ENCODE measurements at regions not wholly inside any gene's neighbourhood (a gene's known extent, or its start where the extent isn't known, plus 50 kb on each side); places are given as distances from the start of the nearest gene placed in this dataset.

- ATAC-seq, result no peak
- intact Hi-C loops (cut with DNase I), result no loop called here
- DNase-seq (ENCODE audit: missing footprints), result no peak
Observed at GRCh38 chr20:43265449-43265848, 75.7 kb upstream of the PTPRT start.

GRCh38 chr20:43263226-43263625 is 73.5 kb upstream of the PTPRT start:
- intact Hi-C loops (cut with DNase I), result no loop called here
- DNase-seq (ENCODE audit: missing footprints), result no peak

GRCh38 chr20:43262341-43262740 is 72.6 kb upstream of the PTPRT start:
- intact Hi-C loops (cut with DNase I), result no loop called here
- DNase-seq (ENCODE audit: missing footprints) (no peak), ATAC-seq (no peak)

More at GRCh38 chr20:43263226-43263625, 73.5 kb upstream of the PTPRT start:
- ATAC-seq, result no peak

- DNase-seq (ENCODE audit: missing footprints) (no peak), ATAC-seq (no peak)
- intact Hi-C loops (cut with DNase I), result no loop called here
Observed at GRCh38 chr20:43255877-43256276, 66.2 kb upstream of the PTPRT start.

- no peak for DNase-seq (ENCODE audit: missing footprints)
- intact Hi-C loops (cut with DNase I), result no loop called here
- no peak for ATAC-seq
Observed at GRCh38 chr20:43252761-43253160, 63.1 kb upstream of the PTPRT start.

GRCh38 chr20:43248341-43248740 is 58.6 kb upstream of the PTPRT start:
- ATAC-seq (no peak), DNase-seq (ENCODE audit: missing footprints) (no peak)

GRCh38 chr20:43247361-43247760 is 57.7 kb upstream of the PTPRT start:
- ATAC-seq (no peak), DNase-seq (ENCODE audit: missing footprints) (no peak)
- intact Hi-C loops (cut with DNase I), result no loop called here

More at GRCh38 chr20:43248341-43248740, 58.6 kb upstream of the PTPRT start:
- intact Hi-C loops (cut with DNase I), result no loop called here

- intact Hi-C loops (cut with DNase I), result no loop called here
- DNase-seq (ENCODE audit: missing footprints) (no peak), ATAC-seq (no peak)
Observed at GRCh38 chr20:43244647-43245046, 54.9 kb upstream of the PTPRT start.

GRCh38 chr20:43243672-43244269 is 54.1 kb upstream of the PTPRT start:
- intact Hi-C loops (cut with DNase I), result no loop called here
- no peak for DNase-seq (ENCODE audit: missing footprints)
- ATAC-seq, result no peak

GRCh38 chr20:43241057-43241702 is 51.5 kb upstream of the PTPRT start:
- ATAC-seq, result no peak
- intact Hi-C loops (cut with DNase I), result no loop called here

More at GRCh38 chr20:43241057-43241702, 51.5 kb upstream of the PTPRT start:
- no peak for DNase-seq (ENCODE audit: missing footprints)
